Kidney epithelial cell (primary cell): ENCODE measurements at regions not wholly inside any gene's neighbourhood (a gene's known extent, or its start where the extent isn't known, plus 50 kb on each side); places are given as distances from the start of the nearest gene placed in this dataset.

ENCODE experiments used
- DNase-seq: peaks from one replicate; pipeline ENCODE4 v3.0.0-alpha.2; 2010; ENCODE audit warnings: low read depth
- H3K27me3 ChIP-seq: 2 replicates; pipeline ENCODE4 v1.6.0; 2011; ENCODE audit warnings: low read length; ENCODE audit not compliant: control insufficient read depth, insufficient read depth
- H3K36me3 ChIP-seq: 2 replicates; pipeline ENCODE4 v1.5.1; 2011; ENCODE audit warnings: low read length; ENCODE audit not compliant: control insufficient read depth, insufficient read depth
- H3K4me3 ChIP-seq: 2 replicates; pipeline ENCODE4 v1.5.1; 2011; ENCODE audit warnings: low read depth, mild to moderate bottlenecking, control low read depth, low read length
- CTCF ChIP-seq: IDR thresholded peaks from 2 replicates; pipeline ENCODE4 v1.5.1; 2011; ENCODE audit warnings: mild to moderate bottlenecking, moderate library complexity, low read length, control low read depth, inconsistent platforms; ENCODE audit not compliant: insufficient read depth, poor library complexity, severe bottlenecking

- DNase-seq = peak; percentile 25
- H3K36me3 ChIP-seq = no peaks in the 10 kb centered on the region
- TF ChIP-seq CTCF = no peak
Observed at GRCh38 chr13:87376081-87376480, 295.1 kb upstream of the SLITRK5 start.

DNA sequence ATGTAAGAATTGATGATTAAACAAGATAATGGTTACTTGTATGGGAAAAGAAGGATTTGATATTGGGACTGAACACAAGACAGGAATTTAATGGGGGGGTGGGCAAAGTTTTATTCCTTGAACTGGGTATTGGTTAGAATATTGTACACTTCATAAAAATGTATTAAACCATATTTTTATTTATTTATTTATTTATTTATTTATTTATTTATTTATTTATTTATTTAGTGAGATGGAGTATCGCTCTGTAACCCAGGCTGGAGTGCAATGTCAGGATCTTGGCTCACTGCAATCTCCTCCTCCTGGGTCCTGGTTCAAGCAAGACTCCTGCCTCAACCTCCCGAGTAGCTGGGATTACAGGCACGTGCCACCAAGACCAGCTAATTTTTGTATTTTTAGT is 287.1 kb upstream of the SLITRK5 start:
- Histone ChIP-seq H3K36me3 (no peaks in the 10 kb centered on the region), H3K27me3 (no peaks in the 10 kb centered on the region), H3K4me3 (no peak overlapping the region)
- no peak for DNase-seq
- no peak for TF ChIP-seq CTCF

More at GRCh38 chr13:87376081-87376480, 295.1 kb upstream of the SLITRK5 start:
- Histone ChIP-seq H3K27me3 (no peaks in the 10 kb centered on the region), H3K4me3 (no peak overlapping the region)

DNA sequence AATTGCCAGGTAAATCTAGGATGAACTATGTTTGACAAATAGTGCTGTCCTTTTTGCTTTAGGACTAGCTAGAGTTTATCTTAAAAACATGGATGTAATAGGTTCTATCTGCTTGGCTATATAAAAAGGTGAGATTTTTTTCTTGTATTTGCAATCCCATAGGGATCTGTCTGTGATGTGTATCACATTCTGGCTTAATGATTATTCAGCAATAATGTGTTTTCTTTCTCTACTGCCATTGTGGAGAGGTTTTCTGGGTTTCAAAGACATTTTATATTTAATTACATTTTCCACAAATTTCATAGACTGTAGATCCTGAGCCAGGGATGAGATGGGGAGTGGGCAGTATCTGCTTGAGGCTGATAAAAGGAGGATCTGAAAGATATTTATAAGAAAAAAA is 277.8 kb upstream of the SLITRK5 start:
- no peaks in the 10 kb centered on the region for H3K36me3 ChIP-seq
- no peaks in the 10 kb centered on the region for H3K27me3 ChIP-seq
- DNase-seq = no peak
- no peak overlapping the region for H3K4me3 ChIP-seq
- no peak for TF ChIP-seq CTCF

- DNase-seq = no peak
- H3K4me3 ChIP-seq = no peak overlapping the region
- no peak for TF ChIP-seq CTCF
- no peaks in the 10 kb centered on the region for H3K27me3 ChIP-seq
- no peaks in the 10 kb centered on the region for H3K36me3 ChIP-seq
Observed at GRCh38 chr13:87398047-87398446, 273.1 kb upstream of the SLITRK5 start.

- H3K36me3 ChIP-seq = no peaks in the 10 kb centered on the region
- no peak overlapping the region for H3K4me3 ChIP-seq
- no peak for TF ChIP-seq CTCF
- DNase-seq = no peak
- H3K27me3 ChIP-seq = no peaks in the 10 kb centered on the region
Observed at GRCh38 chr13:87403748-87404432, 267.3 kb upstream of the SLITRK5 start.

DNA sequence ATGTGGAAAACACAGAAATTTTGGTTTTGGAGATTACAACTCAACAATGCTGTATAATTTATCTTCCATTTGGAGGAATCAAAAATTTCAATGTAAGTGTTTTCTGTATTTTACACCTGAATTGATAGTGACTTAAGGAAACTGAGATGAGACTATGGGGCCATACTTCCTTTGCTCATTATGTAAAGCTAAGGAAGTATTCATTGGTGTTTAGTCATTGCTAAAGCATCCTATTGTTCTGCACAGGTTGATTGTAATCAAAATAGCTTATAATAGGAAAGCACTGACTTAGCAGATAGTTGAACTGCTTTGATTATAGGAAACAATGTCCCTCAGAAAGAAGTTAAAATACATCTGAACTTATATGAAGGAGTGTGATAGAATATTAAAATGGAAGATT is 244.4 kb upstream of the SLITRK5 start:
- DNase-seq = no peak
- H3K36me3 ChIP-seq = no peaks in the 10 kb centered on the region
- no peak for TF ChIP-seq CTCF

More for the DNA sequence above, 244.4 kb upstream of the SLITRK5 start:
- H3K4me3 ChIP-seq = no peak overlapping the region
- no peaks in the 10 kb centered on the region for H3K27me3 ChIP-seq
